DOHH2 (cell line): ENCODE measurements at regions not wholly inside any gene's neighbourhood (a gene's known extent, or its start where the extent isn't known, plus 50 kb on each side); places are given as distances from the start of the nearest gene placed in this dataset.

Experiments
- H3F3A ChIP-seq: fragments of 200-600 bp; sonication (generic), shearing (Covaris generic); 2 replicates; pipeline ENCODE4 v1.6.0; 2016; ENCODE audit warnings: antibody characterized with exemption, mild to moderate bottlenecking; ENCODE audit not compliant: control insufficient read depth, insufficient read depth
- H3K27ac ChIP-seq: fragments of 200-600 bp; sonication (generic); 2 replicates; pipeline ENCODE4 v1.5.1; 2014; ENCODE audit warnings: low read depth, mild to moderate bottlenecking, low read length, moderate library complexity
- H3K27me3 ChIP-seq: fragments of 200-600 bp; sonication (generic); 2 replicates; pipeline ENCODE4 v1.6.1; 2014; ENCODE audit warnings: mild to moderate bottlenecking, low read length, mixed read lengths; ENCODE audit not compliant: control insufficient read depth
- H3K36me3 ChIP-seq: fragments of 200-600 bp; sonication (generic); 2 replicates; pipeline ENCODE4 v1.6.1; 2014; ENCODE audit warnings: mild to moderate bottlenecking, low read length, moderate library complexity, mixed read lengths; ENCODE audit not compliant: control insufficient read depth
- H3K4me1 ChIP-seq: fragments of 200-600 bp; sonication (generic); 2 replicates; pipeline ENCODE4 v1.6.1; 2014; ENCODE audit warnings: mild to moderate bottlenecking, low read length, mixed read lengths; ENCODE audit not compliant: control insufficient read depth
- H3K4me2 ChIP-seq: fragments of 200-600 bp; sonication (generic); 2 replicates; pipeline ENCODE4 v1.6.0; 2014; ENCODE audit warnings: mild to moderate bottlenecking, low read length, moderate library complexity
- H3K4me3 ChIP-seq: fragments of 200-600 bp; sonication (generic); 2 replicates; pipeline ENCODE4 v1.5.1; 2014; ENCODE audit warnings: mild to moderate bottlenecking, low read length, mixed read lengths
- H3K79me2 ChIP-seq: fragments of 200-600 bp; sonication (generic); 2 replicates; pipeline ENCODE4 v1.6.1; 2014; ENCODE audit warnings: mild to moderate bottlenecking, low read length, mixed read lengths; ENCODE audit not compliant: control insufficient read depth
- H3K9me2 ChIP-seq: fragments of 200-600 bp; sonication (generic); replicated peaks from 2 replicates; pipeline ENCODE4 v1.6.1; 2014; ENCODE audit warnings: mild to moderate bottlenecking, low read length, mixed read lengths; ENCODE audit not compliant: control insufficient read depth
- H3K9me3 ChIP-seq: fragments of 200-600 bp; sonication (generic); 2 replicates; pipeline ENCODE4 v1.6.1; 2014; ENCODE audit warnings: antibody characterized with exemption, low read length, mixed read lengths; ENCODE audit not compliant: control insufficient read depth, insufficient read depth
- H4K20me1 ChIP-seq: fragments of 200-600 bp; sonication (generic); 2 replicates; pipeline ENCODE4 v1.6.0; 2014; ENCODE audit warnings: low read depth, mild to moderate bottlenecking, antibody characterized with exemption, low read length, moderate library complexity; ENCODE audit not compliant: control insufficient read depth, insufficient read depth
- CTCF ChIP-seq: fragments of 200-600 bp; sonication (generic); IDR thresholded peaks from one replicate; pipeline ENCODE4 v1.5.1; 2014; ENCODE audit warnings: antibody characterized with exemption, mild to moderate bottlenecking, low read depth, low read length; ENCODE audit not compliant: poor library complexity, severe bottlenecking
- EZH2phosphoT487 ChIP-seq: fragments of 200-600 bp; sonication (generic); IDR thresholded peaks from 2 replicates; pipeline ENCODE4 v1.6.1; 2017; ENCODE audit warnings: borderline replicate concordance, mild to moderate bottlenecking, antibody characterized with exemption, low read length, moderate library complexity, mixed read lengths

DNA sequence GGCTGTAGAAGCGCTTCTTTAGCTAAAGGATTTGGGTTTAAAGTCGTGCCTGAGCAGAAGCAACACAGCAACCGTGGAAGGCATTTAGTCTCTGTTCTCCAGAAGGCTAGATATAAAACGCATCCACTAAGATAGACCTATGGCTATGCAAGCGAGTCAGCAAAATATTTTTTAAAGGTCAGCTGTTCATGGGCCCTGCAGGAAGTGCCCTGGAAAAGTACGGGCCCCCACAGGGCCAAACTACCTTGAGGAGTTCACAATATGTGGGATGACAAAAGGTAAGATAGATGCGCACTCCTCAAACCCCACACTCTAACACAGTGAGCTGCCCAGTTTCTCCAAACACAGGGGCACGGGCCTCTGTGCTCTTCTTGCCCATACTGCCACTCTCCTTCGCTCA is 261.6 kb downstream of the VPS13C start:
- Histone ChIP-seq H3K36me3 (no peaks in the 10 kb centered on the region), H3K9me3 (0 out of 2 replicates have a peak, but pooled peaks cover 2% of the 10 kb centered on the region), H3F3A (no peaks in the 10 kb centered on the region), H3K4me2 (no peak overlapping the region), H3K27ac (no peak overlapping the region), H3K27me3 (no peaks in the 10 kb centered on the region), H3K4me3 (no peak overlapping the region), H3K79me2 (no peaks in the 10 kb centered on the region), H3K9me2 (no peaks in the 10 kb centered on the region), H3K4me1 (no peaks in the 10 kb centered on the region), H4K20me1 (no peaks in the 10 kb centered on the region)
- TF ChIP-seq EZH2phosphoT487: no peak
- no peak for TF ChIP-seq CTCF

GRCh38 chr15:61796056-61796455 is 264.2 kb downstream of the VPS13C start:
- Histone ChIP-seq H3K4me3 (no peak overlapping the region), H3K9me3 (0 out of 2 replicates have a peak, but pooled peaks cover 2% of the 10 kb centered on the region), H3K4me1 (no peaks in the 10 kb centered on the region), H3K4me2 (no peak overlapping the region), H3K9me2 (no peaks in the 10 kb centered on the region), H4K20me1 (no peaks in the 10 kb centered on the region), H3F3A (no peaks in the 10 kb centered on the region), H3K27me3 (no peaks in the 10 kb centered on the region), H3K79me2 (no peaks in the 10 kb centered on the region), H3K36me3 (no peaks in the 10 kb centered on the region), H3K27ac (no peak overlapping the region)
- TF ChIP-seq EZH2phosphoT487: no peak
- no peak for TF ChIP-seq CTCF

DNA sequence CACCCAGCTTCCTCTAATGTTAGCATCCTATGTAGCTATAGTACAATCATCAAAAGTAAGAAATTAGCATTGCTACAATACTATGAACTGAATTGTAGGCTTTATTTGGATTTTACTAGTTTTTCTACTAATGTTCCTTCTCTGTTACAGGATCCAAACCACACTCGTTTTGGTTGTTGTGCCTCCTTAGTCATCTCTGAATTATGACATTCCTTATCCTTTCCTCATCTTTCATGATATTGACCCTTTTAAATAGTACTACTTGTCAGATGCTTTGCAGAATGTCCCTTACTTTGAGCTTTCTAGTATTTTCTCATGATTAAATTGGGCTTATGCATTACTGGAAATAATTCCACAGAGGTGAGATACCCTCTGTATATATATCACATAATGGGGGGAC is 265.4 kb downstream of the VPS13C start:
- H3K4me1 ChIP-seq: no peaks in the 10 kb centered on the region
- H3K36me3 ChIP-seq: no peaks in the 10 kb centered on the region
- H3K4me3 ChIP-seq: no peak overlapping the region
- H3K27ac ChIP-seq: no peak overlapping the region
- H3F3A ChIP-seq: no peaks in the 10 kb centered on the region
- 0 out of 2 replicates have a peak, but pooled peaks cover 2% of the 10 kb centered on the region for H3K9me3 ChIP-seq
- no peak overlapping the region for H3K4me2 ChIP-seq
- H3K27me3 ChIP-seq: no peaks in the 10 kb centered on the region
- TF ChIP-seq EZH2phosphoT487: no peak
- no peak for TF ChIP-seq CTCF
- H4K20me1 ChIP-seq: no peaks in the 10 kb centered on the region
- H3K9me2 ChIP-seq: no peaks in the 10 kb centered on the region
- no peaks in the 10 kb centered on the region for H3K79me2 ChIP-seq
